H1 (cell line): ENCODE measurements at regions not wholly inside any gene's neighbourhood (a gene's known extent, or its start where the extent isn't known, plus 50 kb on each side); places are given as distances from the start of the nearest gene placed in this dataset.

Source experiments
- CTCF ChIA-PET: fragments of 300-600 bp; sonication (Branson Sonifier 250); formaldehyde crosslinking; loops from one replicate; lab custom pipeline; 2021; ENCODE audit not compliant: partially characterized antibody; lab: Charles Lee
- POLR2A ChIA-PET: fragments of 300-600 bp; sonication (Branson Sonifier 250); formaldehyde crosslinking; loops from one replicate; lab custom pipeline; 2021; ENCODE audit warnings: inconsistent platforms; ENCODE audit not compliant: partially characterized antibody; lab: Charles Lee
- DNase-seq, 2 experiments: peaks; one replicate each; pipeline versions ENCODE4 v3.0.0 to v3.0.0-alpha.2; 2010 to 2022; ENCODE audit warnings: low spot score in 2 of 2, low read depth in 1 of 2, mixed read lengths in 1 of 2
- FAIRE-seq: peaks from 2 replicates; lab custom pipeline; 2011; peaks lifted over from hg19 to GRCh38; lab: Jason Lieb, UNC
- H2AFZ ChIP-seq: 2 replicates; pipeline ENCODE4 v1.8.1; 2012; ENCODE audit warnings: low read length, inconsistent platforms
- H2AK5ac ChIP-seq: 2 replicates; pipeline ENCODE4 v1.6.1; 2013; ENCODE audit warnings: low read depth, low read length
- H2BK120ac ChIP-seq: replicated peaks from 2 replicates; pipeline ENCODE3; 2013; ENCODE audit warnings: low read depth, low read length, inconsistent platforms
- H2BK12ac ChIP-seq: 2 replicates; pipeline ENCODE4 v1.6.1; 2013; ENCODE audit warnings: low read depth, low read length
- H2BK15ac ChIP-seq: 2 replicates; pipeline ENCODE4 v1.6.1; 2013; ENCODE audit warnings: low read length
- H2BK20ac ChIP-seq: 2 replicates; pipeline ENCODE4 v1.6.1; 2013; ENCODE audit warnings: low read length
- H2BK5ac ChIP-seq: 2 replicates; pipeline ENCODE4 v1.6.1; 2013; ENCODE audit warnings: low read depth, low read length
- H3K14ac ChIP-seq: 2 replicates; pipeline ENCODE4 v1.6.1; 2013; ENCODE audit warnings: inconsistent platforms; ENCODE audit not compliant: insufficient read length
- H3K18ac ChIP-seq: 2 replicates; pipeline ENCODE4 v1.6.1; 2013; ENCODE audit warnings: low read length; ENCODE audit errors: extremely low read depth
- H3K23ac ChIP-seq: 2 replicates; pipeline ENCODE4 v1.6.1; 2013; ENCODE audit warnings: inconsistent platforms; ENCODE audit not compliant: insufficient read length
- H3K23me2 ChIP-seq: 2 replicates; pipeline ENCODE4 v1.6.1; 2013; ENCODE audit warnings: low read depth, low read length
- H3K27ac ChIP-seq: 2 replicates; pipeline ENCODE4 v1.6.1; 2011; ENCODE audit warnings: low read depth, low read length, inconsistent platforms
- H3K27me3 ChIP-seq, 4 experiments: replicated peaks in 1 of 4; 1 replicate in 1 of 4; 2 replicates in 3 of 4; pipeline versions ENCODE4 v1.6.1 to v1.8.1; 2011 to 2013; ENCODE audit warnings: low read length in 3 of 4, mild to moderate bottlenecking in 3 of 4, inconsistent platforms in 2 of 4, mixed read lengths in 2 of 4, moderate library complexity in 1 of 4; ENCODE audit not compliant: control insufficient read depth in 3 of 4, insufficient read depth in 3 of 4; ENCODE audit errors: extremely low read depth in 1 of 4
- H3K36me3 ChIP-seq, 4 experiments: 2 replicates each; pipeline versions ENCODE4 v1.6.1 to v1.8.1; 2011 to 2013; ENCODE audit warnings: mild to moderate bottlenecking in 4 of 4, low read length in 3 of 4, moderate library complexity in 2 of 4, control low read depth in 1 of 4, inconsistent platforms in 1 of 4; ENCODE audit not compliant: insufficient read depth in 4 of 4, control insufficient read depth in 2 of 4
- H3K4ac ChIP-seq: replicated peaks from 2 replicates; pipeline ENCODE3; 2013; ENCODE audit warnings: low read length, low read depth, mixed read lengths, inconsistent platforms; ENCODE audit not compliant: insufficient read length
- H3K4me1 ChIP-seq, 4 experiments: replicated peaks in 1 of 4; 1 replicate in 1 of 4; 2 replicates in 3 of 4; pipeline versions ENCODE4 v1.6.1 to v1.8.1; 2011 to 2013; ENCODE audit warnings: low read length in 3 of 4, inconsistent platforms in 2 of 4, mixed read lengths in 1 of 4; ENCODE audit not compliant: insufficient read depth in 4 of 4, control insufficient read depth in 3 of 4
- H3K4me2 ChIP-seq, 2 experiments: 2 replicates each; pipeline versions ENCODE4 v1.6.1 to v1.8.1; 2011 to 2013; ENCODE audit warnings: low read depth in 2 of 2, low read length in 2 of 2, control low read depth in 1 of 2, inconsistent platforms in 1 of 2, mild to moderate bottlenecking in 1 of 2; ENCODE audit not compliant: insufficient read depth in 1 of 2
- H3K4me3 ChIP-seq, 4 experiments: fragments of 200-600, 300-600 bp in 1 of 4; sonication (generic), shearing (Covaris generic), sonication (Bioruptor Twin) in 1 of 4; 2 replicates each; pipeline versions ENCODE4 v1.5.1 to v1.8.1; 2011 to 2016; ENCODE audit warnings: low read length in 4 of 4, low read depth in 3 of 4, control low read depth in 2 of 4, inconsistent platforms in 2 of 4, mild to moderate bottlenecking in 2 of 4, mixed read lengths in 1 of 4, moderate library complexity in 1 of 4; ENCODE audit not compliant: insufficient read depth in 2 of 4; ENCODE audit errors: extremely low read depth in 1 of 4
- H3K56ac ChIP-seq: replicated peaks from 2 replicates; pipeline ENCODE3; 2013; ENCODE audit warnings: low read depth, mild to moderate bottlenecking, mixed read lengths, low read length, inconsistent platforms; ENCODE audit not compliant: insufficient read length
- H3K79me1 ChIP-seq: 2 replicates; pipeline ENCODE4 v1.6.1; 2013; ENCODE audit warnings: low read depth, low read length, control low read depth
- H3K79me2 ChIP-seq, 2 experiments: 2 replicates each; pipeline versions ENCODE4 v1.6.1 to v1.8.1; 2012 to 2013; ENCODE audit warnings: low read length in 2 of 2, mild to moderate bottlenecking in 2 of 2, inconsistent platforms in 1 of 2; ENCODE audit not compliant: insufficient read depth in 2 of 2, control insufficient read depth in 1 of 2
- H3K9ac ChIP-seq, 4 experiments: replicated peaks in 1 of 4; 1 replicate in 1 of 4; 2 replicates in 3 of 4; pipeline versions ENCODE4 v1.6.1 to v1.8.1; 2011 to 2013; ENCODE audit warnings: low read depth in 3 of 4, low read length in 3 of 4, control low read depth in 2 of 4, mild to moderate bottlenecking in 2 of 4, moderate library complexity in 2 of 4, inconsistent platforms in 1 of 4; ENCODE audit errors: extremely low read depth in 1 of 4
- H3K9me3 ChIP-seq, 2 experiments: 2 replicates each; pipeline versions ENCODE4 v1.6.1 to v1.8.1; 2012 to 2013; ENCODE audit warnings: mild to moderate bottlenecking in 2 of 2, moderate library complexity in 2 of 2, control low read depth in 1 of 2, inconsistent platforms in 1 of 2, low read depth in 1 of 2, low read length in 1 of 2, mixed read lengths in 1 of 2; ENCODE audit not compliant: insufficient read depth in 2 of 2
- H4K20me1 ChIP-seq, 2 experiments: replicated peaks in 1 of 2; 2 replicates each; pipeline versions ENCODE3 to v1.8.1; 2011 to 2013; ENCODE audit warnings: inconsistent platforms in 2 of 2, low read length in 2 of 2, mild to moderate bottlenecking in 1 of 2; ENCODE audit not compliant: insufficient read depth in 2 of 2, control insufficient read depth in 1 of 2
- H4K5ac ChIP-seq: 2 replicates; pipeline ENCODE4 v1.6.1; 2013; ENCODE audit warnings: low read length, low read depth, mixed read lengths, inconsistent platforms; ENCODE audit not compliant: insufficient read length
- H4K8ac ChIP-seq: 2 replicates; pipeline ENCODE4 v1.8.0; 2013; ENCODE audit warnings: mild to moderate bottlenecking, moderate library complexity, low read length, inconsistent platforms; ENCODE audit not compliant: insufficient read depth; ENCODE audit errors: extremely low read depth
- H4K91ac ChIP-seq: replicated peaks from 2 replicates; pipeline ENCODE3; 2013; ENCODE audit warnings: low read length, mixed read lengths, inconsistent platforms; ENCODE audit not compliant: insufficient read length
- CTBP2 ChIP-seq: IDR thresholded peaks from 2 replicates; pipeline ENCODE4 v1.7.0; 2011; ENCODE audit warnings: borderline replicate concordance, mild to moderate bottlenecking, moderate library complexity, mixed read lengths, low read length; ENCODE audit not compliant: insufficient read depth, insufficient read length
- CTCF ChIP-seq, 3 experiments: IDR thresholded peaks; 1 replicate in 2 of 3; 2 replicates in 1 of 3; pipeline versions ENCODE4 v1.5.1 to v1.6.1; 2011; ENCODE audit warnings: low read length in 3 of 3, mild to moderate bottlenecking in 3 of 3, inconsistent platforms in 2 of 3, low read depth in 1 of 3, moderate library complexity in 1 of 3; ENCODE audit not compliant: insufficient read depth in 1 of 3; ENCODE audit errors: control extremely low read depth in 1 of 3
- GABPA ChIP-seq: IDR thresholded peaks from 2 replicates; pipeline ENCODE4 v1.6.1; 2011; ENCODE audit warnings: mild to moderate bottlenecking, low read length, moderate library complexity, borderline replicate concordance; ENCODE audit not compliant: insufficient read depth
- HDAC2 ChIP-seq, 2 experiments: fragments of 300-600 bp in 1 of 2; sonication (generic) in 1 of 2; IDR thresholded peaks; 2 replicates each; pipeline ENCODE4 v1.6.1; 2011 to 2012; ENCODE audit warnings: low read depth in 2 of 2, low read length in 2 of 2, mild to moderate bottlenecking in 2 of 2, moderate library complexity in 2 of 2, borderline replicate concordance in 1 of 2, inconsistent platforms in 1 of 2
- RBBP5 ChIP-seq: IDR thresholded peaks from 2 replicates; pipeline ENCODE4 v1.7.1; 2012; ENCODE audit warnings: low read depth, mild to moderate bottlenecking, inconsistent platforms, low read length, moderate library complexity, borderline replicate concordance
- RNF2 ChIP-seq: fragments of 200-900, 300-1000 bp; sonication (generic); IDR thresholded peaks from 2 replicates; pipeline ENCODE4 v1.7.1; 2016; ENCODE audit warnings: borderline replicate concordance, low read depth, mild to moderate bottlenecking, antibody characterized with exemption, low read length; ENCODE audit not compliant: poor library complexity, severe bottlenecking; ENCODE audit errors: missing control alignments
- SAP30 ChIP-seq: fragments of 300-600 bp; sonication (generic); IDR thresholded peaks from 2 replicates; pipeline ENCODE4 v1.7.1; 2012; ENCODE audit warnings: low read length, moderate library complexity, mild to moderate bottlenecking, inconsistent platforms; ENCODE audit not compliant: insufficient read depth, insufficient replicate concordance
- WGBS, 2 experiments: shearing (Covaris generic) in 1 of 2; methylation state at CpG; one replicate each; pipeline versions ENCODE4 v1.1.6 to v1.1.7; 2013 to 2015; ENCODE audit warnings: low lambda C conversion rate in 2 of 2, mixed read lengths in 2 of 2, inconsistent platforms in 1 of 2, low coverage in 1 of 2, missing lambda C conversion rate in 1 of 2; ENCODE audit not compliant: insufficient replicate concordance in 2 of 2, insufficient coverage in 1 of 2, insufficient read length in 1 of 2; ENCODE audit errors: extremely low coverage in 1 of 2, missing lambda C conversion rate in 1 of 2; 5-methylcytosine and 5-hydroxymethylcytosine counted together

- CTCF ChIA-PET: interaction anchor here (0.9 to 1.9 kb wide), 6 partner anchors 9 to 212 kb away, joined by 3 to 8 read pairs (median 4); no protein-coding TSS in a partner anchor
- Histone ChIP-seq H4K5ac (no peak overlapping the region), H2AFZ (no peak overlapping the region), H3K4me2 (no peak overlapping the region), H3K4me3 (no peak overlapping the region), H3K23ac (no peak overlapping the region), H2BK15ac (no peak overlapping the region), H4K8ac (no peak overlapping the region), H4K20me1 (no peaks in the 10 kb centered on the region), H3K9me3 (peaks cover 3 to 15% of the 10 kb centered on the region in 2 experiments; a peak in 3 of 4 replicates), H3K79me2 (no peaks in the 10 kb centered on the region), H2BK20ac (no peak overlapping the region), H2BK12ac (no peak overlapping the region), H2BK5ac (no peak overlapping the region), H3K9ac (no peak overlapping the region), H3K27ac (no peak overlapping the region), H2AK5ac (no peak overlapping the region), H4K91ac (no peak overlapping the region)
- no peak for FAIRE-seq
- WGBS, 2 experiments: 85% methylated on average over 11 of the region's 11 CpGs; no CpG with 5 or more reads in 1 of the 2 experiments
- TF ChIP-seq CTBP2: no peak
- no peak for TF ChIP-seq GABPA
- TF ChIP-seq RNF2: no peak
- TF ChIP-seq SAP30: no peak
- TF ChIP-seq CTCF (IDR thresholded peaks at IDR 0.05; ENCODE audit: control extremely low read depth in 1 of 3, insufficient read depth in 1 of 3, low read depth in 1 of 3, low read length in 3 of 3): no peak
- TF ChIP-seq HDAC2 (IDR thresholded peaks at IDR 0.05; ENCODE audit: borderline replicate concordance in 1 of 2, low read depth in 2 of 2, low read length in 2 of 2): no peak
- TF ChIP-seq RBBP5: no peak
- TF ChIP-seq, all 59 proteins: peak for 0
- no peak overlapping the region for H3K4ac ChIP-seq
- POLR2A ChIA-PET: interaction anchor here (0.6 kb wide), 1 partner anchor 175 kb away, joined by 3 read pairs; no protein-coding TSS in a partner anchor
- H3K56ac ChIP-seq: no peak overlapping the region
- H2BK120ac ChIP-seq: no peak overlapping the region
- no peak overlapping the region for H3K14ac ChIP-seq
- peaks cover 0 to 4% (median 0%) of the 10 kb centered on the region in 4 experiments; a peak in 2 of 7 replicates for H3K27me3 ChIP-seq
- peak in 1 of 2 experiments; percentile 23 for DNase-seq
- H3K36me3 ChIP-seq: no peaks in the 10 kb centered on the region
- no peaks in the 10 kb centered on the region for H3K4me1 ChIP-seq
- H3K18ac ChIP-seq: no peak overlapping the region
- H3K79me1 ChIP-seq: no peaks in the 10 kb centered on the region
- no peaks in the 10 kb centered on the region for H3K23me2 ChIP-seq
These were observed 278.9 kb upstream of the FOXF1 start for GRCh38 chr16:86231321-86231995.
